UCSD-AML1 (cell line): ENCODE measurements at regions not wholly inside any gene's neighbourhood (a gene's known extent, or its start where the extent isn't known, plus 50 kb on each side); places are given as distances from the start of the nearest gene placed in this dataset.

Source experiments
- DNase-seq: peaks from one replicate; lab custom pipeline; 2025; ENCODE audit not compliant: unreplicated experiment; lab: John Stamatoyannopoulos, UW

DNA sequence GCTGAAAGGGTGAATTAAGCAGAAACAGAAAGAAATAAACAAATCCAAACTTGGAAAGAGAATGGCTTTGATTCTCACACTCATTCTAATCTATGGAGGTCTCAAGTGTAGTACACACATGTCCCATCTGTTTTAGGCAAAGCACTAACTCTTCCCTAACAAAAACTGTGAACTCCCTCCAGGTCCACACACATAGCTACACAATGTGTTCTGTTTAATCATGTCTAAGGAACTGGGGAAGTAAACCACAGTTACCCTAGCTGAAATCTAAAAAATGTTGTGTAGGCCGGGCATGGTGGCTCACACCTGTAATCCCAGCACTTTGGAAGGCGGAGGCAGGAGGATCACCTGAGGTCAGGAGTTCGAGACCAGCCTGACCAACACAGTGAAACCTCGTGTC, 118.7 kb upstream of the FST start:
- no peak for DNase-seq

DNA sequence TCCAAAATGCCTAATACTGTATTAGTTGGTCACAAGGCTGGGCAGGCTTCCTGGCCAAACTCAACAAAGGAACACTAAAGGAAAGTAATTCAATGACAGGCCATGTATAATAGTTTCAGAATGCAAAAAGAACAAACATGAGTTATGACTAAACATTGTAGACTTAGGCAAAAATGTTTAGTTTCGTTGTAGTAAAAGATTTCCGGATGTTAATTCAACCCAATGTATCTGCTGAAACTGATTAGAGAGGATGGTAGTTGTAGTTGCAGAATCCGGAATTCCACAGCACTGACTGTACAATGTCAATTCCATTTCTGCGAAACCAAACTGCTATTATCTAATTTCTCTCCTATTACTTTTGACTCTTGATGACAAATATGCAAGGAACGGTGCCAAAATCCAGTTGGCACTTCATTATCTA, 117.9 kb upstream of the FST start:
- DNase-seq: no peak

DNA sequence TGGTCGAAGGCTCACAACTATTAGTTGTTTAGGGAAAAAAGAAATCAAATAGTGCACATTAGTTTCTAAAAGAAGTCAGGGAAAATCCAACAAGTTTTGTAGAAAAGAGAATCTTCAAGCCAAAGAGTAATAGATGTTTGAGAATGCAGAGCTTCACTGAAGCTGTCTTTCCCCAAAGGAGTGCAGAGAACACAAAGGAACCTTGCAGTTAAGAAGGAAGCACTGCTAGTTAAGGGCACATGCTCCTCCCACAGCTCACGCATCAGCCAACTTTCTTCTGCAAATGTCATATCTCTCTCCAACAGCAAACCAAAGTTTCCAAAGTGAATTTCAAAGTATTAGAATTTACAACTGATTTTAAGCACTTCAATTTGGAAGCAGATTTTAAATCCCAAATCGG, 116.4 kb upstream of the FST start:
- DNase-seq: no peak

DNA sequence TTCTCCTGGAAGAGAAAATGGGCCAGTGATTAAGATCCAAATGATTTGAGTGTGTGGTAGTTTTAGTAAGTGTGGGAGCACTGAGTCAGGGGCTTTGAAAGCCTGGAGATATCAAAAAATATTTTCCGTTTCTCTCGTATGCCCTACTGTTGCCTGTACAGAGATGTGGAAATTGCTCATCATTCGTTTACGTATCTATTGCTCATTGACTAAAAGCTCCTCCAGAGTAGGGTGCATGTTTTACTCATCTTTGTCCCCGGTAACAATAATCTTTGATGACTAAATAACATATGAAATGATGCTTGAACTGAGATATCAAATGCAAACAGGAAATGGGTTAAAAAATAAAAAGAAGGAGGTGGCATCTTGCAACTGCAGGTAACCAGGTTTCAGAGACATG, 114.2 kb upstream of the FST start:
- DNase-seq: no peak

DNA sequence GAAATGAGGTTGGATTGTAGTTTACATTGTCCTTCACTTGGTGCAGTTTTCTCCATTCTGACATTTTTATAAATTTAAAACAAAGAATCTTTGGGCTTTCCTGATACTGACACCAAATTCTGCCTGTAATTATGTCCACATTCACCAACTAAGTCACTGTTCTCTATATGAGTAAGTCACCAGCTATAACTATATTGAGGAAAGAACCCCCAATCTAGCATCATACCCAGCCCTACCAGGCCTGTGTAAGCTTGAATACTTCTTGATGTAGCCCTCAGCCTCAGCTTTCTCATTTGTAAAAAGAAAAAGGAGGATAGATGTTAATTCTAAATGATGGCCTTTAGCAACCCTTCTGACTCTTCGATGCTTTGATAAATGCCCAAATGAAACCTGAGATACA, 112.7 kb upstream of the FST start:
- no peak for DNase-seq

GRCh38 chr5:53368516-53368915, 111.9 kb upstream of the FST start:
- DNase-seq: no peak

GRCh38 chr5:53368966-53369605, 111.3 kb upstream of the FST start:
- no peak for DNase-seq

- DNase-seq: no peak
Measured at GRCh38 chr5:53369681-53370080, 110.7 kb upstream of the FST start.

- DNase-seq: no peak
Measured at GRCh38 chr5:53373451-53374158, 106.8 kb upstream of the FST start.

- DNase-seq: no peak
Measured at GRCh38 chr5:53376853-53377252, 103.6 kb upstream of the FST start.

DNA sequence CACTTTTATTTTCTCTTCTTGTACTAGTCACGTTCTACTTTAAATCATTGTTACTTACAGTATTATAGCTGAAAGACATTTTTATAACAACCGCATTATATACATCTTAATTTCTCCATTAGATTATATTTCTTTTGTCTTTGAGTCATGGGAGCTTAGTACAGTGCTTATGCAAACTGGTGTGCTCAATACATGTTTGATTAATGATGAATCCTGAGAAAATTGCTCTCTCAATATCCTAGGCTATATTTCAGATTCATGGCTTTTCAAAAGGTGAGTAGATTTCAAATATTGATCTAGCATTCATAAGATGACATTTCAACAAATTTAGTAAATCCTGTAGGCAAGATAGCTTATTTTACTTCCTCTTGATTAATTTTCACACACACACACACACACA, 102.2 kb upstream of the FST start:
- no peak for DNase-seq

GRCh38 chr5:53378590-53379247, 101.7 kb upstream of the FST start:
- no peak for DNase-seq

GRCh38 chr5:53386341-53386740, 94.1 kb upstream of the FST start:
- DNase-seq: no peak

DNA sequence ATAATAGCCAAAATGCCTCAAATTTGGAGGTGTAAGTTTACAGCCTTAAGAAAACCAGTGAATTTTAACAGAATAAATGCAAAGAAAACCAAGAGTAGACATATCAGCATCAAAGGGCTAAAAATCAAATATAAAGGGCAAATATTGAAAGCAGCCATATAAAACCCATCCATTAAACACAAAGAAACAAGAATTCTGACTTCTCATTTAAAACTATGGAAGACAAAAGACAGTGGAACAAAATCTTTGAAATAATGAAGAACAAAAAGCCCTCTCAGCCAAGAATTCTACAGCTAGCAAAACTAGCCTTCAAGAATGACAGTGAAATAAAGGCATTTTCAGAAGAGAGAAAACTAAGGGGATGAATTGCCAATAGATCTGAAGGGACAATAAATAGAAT, 91.3 kb upstream of the FST start:
- DNase-seq: no peak

DNA sequence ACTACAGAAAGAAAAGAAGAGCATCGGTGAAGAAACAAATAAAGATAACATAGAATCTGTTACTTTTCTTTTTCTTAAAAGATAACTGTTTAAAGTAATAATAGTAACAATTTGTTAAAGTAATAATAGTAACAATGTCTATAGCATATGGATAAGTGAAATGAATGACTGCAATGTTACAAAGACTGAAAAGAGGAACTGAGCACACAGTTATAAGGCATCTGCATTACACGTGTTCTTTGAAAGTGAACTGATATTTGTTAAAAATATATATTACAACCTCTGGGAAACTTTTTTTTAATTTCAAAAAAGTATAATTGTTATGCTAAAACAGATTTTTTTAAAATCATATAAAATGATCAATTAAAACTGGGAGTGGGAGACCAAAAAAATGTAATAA, 88.4 kb upstream of the FST start:
- DNase-seq: no peak

- DNase-seq: no peak
Measured at GRCh38 chr5:53394808-53395207, 85.6 kb upstream of the FST start.

- DNase-seq: no peak
Measured at GRCh38 chr5:53397141-53397757, 83.2 kb upstream of the FST start.

GRCh38 chr5:53397845-53398244, 82.6 kb upstream of the FST start:
- no peak for DNase-seq

DNA sequence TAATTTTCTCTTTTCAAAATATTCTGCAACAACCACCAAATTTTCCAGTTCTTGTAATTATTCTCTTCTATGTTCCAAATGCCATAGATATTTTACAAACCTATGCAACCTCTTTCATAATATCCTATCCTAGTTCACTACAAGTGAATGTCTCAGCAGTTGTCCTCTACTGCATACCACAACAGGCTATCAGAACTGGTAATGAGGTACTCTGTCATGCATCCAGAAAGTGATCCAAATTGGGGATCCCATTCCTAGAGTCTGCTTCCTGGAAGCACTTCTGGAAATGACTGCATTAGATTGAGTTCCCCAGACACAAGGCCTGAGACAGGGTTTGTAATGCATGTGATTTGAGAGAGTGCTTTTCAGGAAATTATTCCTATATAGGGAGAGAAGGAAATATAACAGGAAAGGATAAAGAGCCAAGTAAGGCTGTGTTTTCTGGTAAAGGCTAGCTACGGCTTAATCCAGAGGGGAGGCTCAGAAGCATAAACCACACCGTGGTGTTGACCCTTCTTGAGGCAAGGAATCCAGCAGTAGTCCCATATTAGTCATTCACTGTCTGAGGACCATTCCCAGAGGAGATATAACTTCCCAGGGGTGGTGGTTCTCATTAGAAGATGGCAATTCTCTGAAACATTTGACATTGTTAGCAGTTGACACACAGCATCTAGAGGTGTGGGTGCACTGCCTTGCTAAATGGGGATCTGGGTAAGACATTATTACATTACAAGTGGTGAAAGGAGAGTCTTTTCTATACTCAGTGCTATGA, 80.3 kb upstream of the FST start:
- no peak for DNase-seq

GRCh38 chr5:53403291-53403690, 77.1 kb upstream of the FST start:
- DNase-seq: no peak

DNA sequence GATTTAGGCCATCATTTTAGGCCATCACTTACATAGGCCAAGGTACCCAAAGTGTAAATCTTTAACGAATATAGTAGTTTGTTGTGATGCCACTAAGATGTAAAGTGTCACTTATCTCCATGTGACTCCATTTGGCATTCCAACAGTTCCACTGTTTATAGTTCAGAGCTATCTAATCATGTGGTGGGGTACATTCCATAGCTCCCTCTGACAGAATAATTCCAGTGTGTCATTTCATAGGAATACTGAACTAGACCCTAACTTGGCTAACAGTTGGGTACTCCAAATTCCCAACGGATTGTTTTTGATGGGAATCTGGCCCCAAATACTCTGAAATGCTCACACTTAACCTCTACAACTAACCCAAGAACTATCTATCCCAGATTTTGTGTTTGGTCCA, 76.7 kb upstream of the FST start:
- no peak for DNase-seq
